ENCODE measurements at regions not wholly inside any gene's neighbourhood (a gene's known extent, or its start where the extent isn't known, plus 50 kb on each side); places are given as distances from the start of the nearest gene placed in this dataset.
"Not testable (repeated sequence)": the region's sequence is repeated elsewhere in the genome, so short reads cannot be mapped to it uniquely, and the experiment has no call there.

- DNase-seq = no peak
These were observed 232.0 kb upstream of the PLXNA2 start for GRCh38 chr1:208475951-208476845.

- no peak for DNase-seq
These were observed 232.6 kb upstream of the PLXNA2 start for GRCh38 chr1:208476846-208477170.

- DNase-seq = no peak
These were observed 235.3 kb upstream of the PLXNA2 start for GRCh38 chr1:208479435-208479834.

GRCh38 chr1:208485512-208485911 is 241.3 kb upstream of the PLXNA2 start:
- DNase-seq = no peak

- DNase-seq = no peak
These were observed 242.5 kb upstream of the PLXNA2 start for GRCh38 chr1:208486677-208487076.

GRCh38 chr1:208488432-208488831 is 244.2 kb upstream of the PLXNA2 start:
- DNase-seq = not testable (repeated sequence)

- DNase-seq = no peak
These were observed 252.5 kb upstream of the PLXNA2 start for GRCh38 chr1:208496467-208497371.

- no peak for DNase-seq
These were observed 253.8 kb upstream of the PLXNA2 start for GRCh38 chr1:208497866-208498541.

GRCh38 chr1:208499026-208499425 is 254.8 kb upstream of the PLXNA2 start:
- no peak for DNase-seq

- no peak for DNase-seq
These were observed 255.4 kb upstream of the PLXNA2 start for GRCh38 chr1:208499601-208500000.

- DNase-seq = no peak
These were observed 256.2 kb upstream of the PLXNA2 start for GRCh38 chr1:208500375-208500774.

GRCh38 chr1:208501542-208501941 is 257.4 kb upstream of the PLXNA2 start:
- DNase-seq = no peak

GRCh38 chr1:208503787-208504186 is 259.6 kb upstream of the PLXNA2 start:
- DNase-seq = no peak

GRCh38 chr1:208506812-208507211 is 262.6 kb upstream of the PLXNA2 start:
- no peak for DNase-seq

GRCh38 chr1:208509072-208509471 is 264.9 kb upstream of the PLXNA2 start:
- no peak for DNase-seq

- no peak for DNase-seq
These were observed 266.2 kb upstream of the PLXNA2 start for GRCh38 chr1:208510192-208510952.

- DNase-seq = no peak
These were observed 267.2 kb upstream of the PLXNA2 start for GRCh38 chr1:208511242-208511860.

GRCh38 chr1:208513799-208514198 is 269.6 kb upstream of the PLXNA2 start:
- no peak for DNase-seq

- DNase-seq = no peak
These were observed 270.9 kb upstream of the PLXNA2 start for GRCh38 chr1:208515129-208515528.

GRCh38 chr1:208516780-208517179 is 272.6 kb upstream of the PLXNA2 start:
- DNase-seq = no peak

GRCh38 chr1:208520438-208521099 is 276.4 kb upstream of the PLXNA2 start:
- no peak for DNase-seq
